Keratinocyte (primary cell): ENCODE measurements at regions not wholly inside any gene's neighbourhood (a gene's known extent, or its start where the extent isn't known, plus 50 kb on each side); places are given as distances from the start of the nearest gene placed in this dataset.

Experiments
- EZH2 ChIP-seq: IDR thresholded peaks from one replicate; pipeline ENCODE4 v1.6.1; 2012; ENCODE audit warnings: inconsistent platforms, mild to moderate bottlenecking, low read length, moderate library complexity
- TF ChIP-seq, protein P1 (sequence below), 3 experiments: IDR thresholded peaks in 1 of 3; conservative IDR thresholded peaks in 1 of 3; optimal IDR thresholded peaks in 1 of 3; 2 replicates in 2 of 3; 3 replicates in 1 of 3; pipeline versions ENCODE3 to v1.5.1; 2011; ENCODE audit warnings: low read length in 3 of 3, mild to moderate bottlenecking in 3 of 3, moderate library complexity in 2 of 3, control low read depth in 1 of 3, inconsistent platforms in 1 of 3; ENCODE audit not compliant: insufficient read depth in 2 of 3; ENCODE audit errors: extremely low read depth in 1 of 3

DNA sequence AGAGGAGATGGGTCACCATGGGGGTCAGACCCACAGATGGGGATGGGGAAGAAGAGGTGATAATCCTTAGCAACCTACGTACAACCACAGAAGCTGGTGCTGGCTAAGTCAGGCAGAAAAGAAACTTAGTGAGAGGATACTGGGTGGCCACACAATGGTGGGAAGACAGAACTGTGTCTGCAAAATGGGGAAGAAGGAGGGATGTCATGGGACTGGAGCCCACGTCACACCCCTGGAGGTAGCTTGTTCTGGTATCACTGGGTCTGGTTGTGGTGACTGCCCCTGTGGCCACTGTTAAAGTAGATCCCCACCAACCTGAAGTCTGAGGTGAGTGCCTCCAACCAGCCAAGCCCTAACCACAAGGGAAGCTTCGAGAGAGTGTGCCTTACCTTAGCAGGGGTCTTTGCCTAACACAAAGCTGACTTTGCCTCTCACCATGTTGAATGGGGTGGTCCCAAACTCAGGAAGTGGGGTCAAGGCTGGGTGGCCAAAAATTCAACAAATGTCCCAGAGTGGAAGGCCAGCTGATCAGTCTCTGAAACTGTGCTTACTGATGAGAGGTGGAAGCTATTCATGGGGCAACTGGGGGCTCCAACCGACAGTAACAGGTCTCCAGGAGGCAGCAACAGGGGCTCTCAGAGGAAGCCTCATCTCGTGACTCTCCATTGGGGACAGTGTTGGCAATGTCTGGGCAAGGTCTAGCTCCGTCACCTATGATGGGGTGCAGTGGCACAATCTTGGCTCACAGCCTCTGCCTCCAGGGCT lies 64.8 kb upstream of the SLC1A4 start:
- TF ChIP-seq, protein P1, sequence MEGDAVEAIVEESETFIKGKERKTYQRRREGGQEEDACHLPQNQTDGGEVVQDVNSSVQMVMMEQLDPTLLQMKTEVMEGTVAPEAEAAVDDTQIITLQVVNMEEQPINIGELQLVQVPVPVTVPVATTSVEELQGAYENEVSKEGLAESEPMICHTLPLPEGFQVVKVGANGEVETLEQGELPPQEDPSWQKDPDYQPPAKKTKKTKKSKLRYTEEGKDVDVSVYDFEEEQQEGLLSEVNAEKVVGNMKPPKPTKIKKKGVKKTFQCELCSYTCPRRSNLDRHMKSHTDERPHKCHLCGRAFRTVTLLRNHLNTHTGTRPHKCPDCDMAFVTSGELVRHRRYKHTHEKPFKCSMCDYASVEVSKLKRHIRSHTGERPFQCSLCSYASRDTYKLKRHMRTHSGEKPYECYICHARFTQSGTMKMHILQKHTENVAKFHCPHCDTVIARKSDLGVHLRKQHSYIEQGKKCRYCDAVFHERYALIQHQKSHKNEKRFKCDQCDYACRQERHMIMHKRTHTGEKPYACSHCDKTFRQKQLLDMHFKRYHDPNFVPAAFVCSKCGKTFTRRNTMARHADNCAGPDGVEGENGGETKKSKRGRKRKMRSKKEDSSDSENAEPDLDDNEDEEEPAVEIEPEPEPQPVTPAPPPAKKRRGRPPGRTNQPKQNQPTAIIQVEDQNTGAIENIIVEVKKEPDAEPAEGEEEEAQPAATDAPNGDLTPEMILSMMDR (optimal IDR thresholded peaks at IDR 0.05 in 1 of 3, IDR thresholded peaks at IDR 0.05 in 1 of 3, conservative IDR thresholded peaks at IDR 0.05 in 1 of 3; ENCODE audit: extremely low read depth in 1 of 3, insufficient read depth in 2 of 3, low read length in 3 of 3), result no peak
- no peak for TF ChIP-seq EZH2
